ENCODE measurements at regions not wholly inside any gene's neighbourhood (a gene's known extent, or its start where the extent isn't known, plus 50 kb on each side); places are given as distances from the start of the nearest gene placed in this dataset.

GRCh38 chr4:35125995-35126712 lies 1118.2 kb downstream of the ARAP2 start:
- Histone ChIP-seq H3K9me3 (no peaks in the 10 kb centered on the region), H3K4me3 (no peak overlapping the region), H3K36me3 (no peaks in the 10 kb centered on the region), H3K27me3 (no peaks in the 10 kb centered on the region), H3K27ac (no peak overlapping the region), H3K4me1 (no peaks in the 10 kb centered on the region)
- 68 to 93% methylated on average over 4 of the region's 4 CpGs for WGBS, 2 donors
- no peak for DNase-seq (ENCODE audit: low spot score in 2 of 2)
- TF ChIP-seq POLR2A (IDR thresholded peaks at IDR 0.05), result no peak
- TF ChIP-seq EP300 (IDR thresholded peaks at IDR 0.05), result no peak
- no peak for TF ChIP-seq CTCF (IDR thresholded peaks at IDR 0.05)

DNA sequence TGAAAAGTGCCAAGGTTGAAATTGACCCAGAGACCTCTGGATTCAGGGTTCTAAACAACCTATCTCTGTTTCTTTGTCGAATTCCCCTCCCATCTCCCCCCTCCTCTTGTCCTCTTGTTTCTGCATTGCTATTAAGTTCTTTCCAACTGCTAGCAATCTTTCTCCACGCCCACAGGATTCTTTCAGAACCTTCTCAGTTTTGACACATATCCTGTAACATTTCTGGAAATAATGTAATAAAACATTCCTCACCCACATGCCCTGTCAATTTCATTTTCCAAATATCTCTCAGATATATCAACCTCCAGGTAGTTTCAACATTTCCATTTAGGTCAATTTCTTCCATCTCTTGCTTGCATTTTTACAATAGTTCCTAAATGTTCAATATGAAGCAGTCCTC lies 1105.9 kb downstream of the ARAP2 start:
- H3K9me3 ChIP-seq, result peaks cover 0 to 10% (median 0%) of the 10 kb centered on the region in 4 donors
- TF ChIP-seq POLR2A (IDR thresholded peaks at IDR 0.05) (no peak), CTCF (IDR thresholded peaks at IDR 0.05) (no peak), EP300 (IDR thresholded peaks at IDR 0.05) (no peak)
- no peaks in the 10 kb centered on the region for H3K36me3 ChIP-seq
- no peak overlapping the region for H3K4me3 ChIP-seq
- H3K4me1 ChIP-seq, result no peaks in the 10 kb centered on the region
- DNase-seq (ENCODE audit: low spot score in 2 of 2), result no peak
- WGBS, 2 donors, result 63 to 69% methylated on average over 2 of the region's 2 CpGs
- H3K27ac ChIP-seq, result no peak overlapping the region
- no peaks in the 10 kb centered on the region for H3K27me3 ChIP-seq

- Histone ChIP-seq H3K27ac (no peak overlapping the region), H3K4me1 (no peaks in the 10 kb centered on the region), H3K27me3 (no peaks in the 10 kb centered on the region), H3K9me3 (peaks cover 0 to 12% (median 0%) of the 10 kb centered on the region in 4 donors), H3K36me3 (no peaks in the 10 kb centered on the region), H3K4me3 (no peak overlapping the region)
- TF ChIP-seq CTCF (IDR thresholded peaks at IDR 0.05) (no peak), POLR2A (IDR thresholded peaks at IDR 0.05) (no peak), EP300 (IDR thresholded peaks at IDR 0.05) (no peak)
- WGBS, 2 donors, result 92 to 95% methylated on average over 1 of the region's 1 CpG
- DNase-seq (ENCODE audit: low spot score in 2 of 2), result no peak
Observed at GRCh38 chr4:35147761-35148160, 1096.6 kb downstream of the ARAP2 start.

DNA sequence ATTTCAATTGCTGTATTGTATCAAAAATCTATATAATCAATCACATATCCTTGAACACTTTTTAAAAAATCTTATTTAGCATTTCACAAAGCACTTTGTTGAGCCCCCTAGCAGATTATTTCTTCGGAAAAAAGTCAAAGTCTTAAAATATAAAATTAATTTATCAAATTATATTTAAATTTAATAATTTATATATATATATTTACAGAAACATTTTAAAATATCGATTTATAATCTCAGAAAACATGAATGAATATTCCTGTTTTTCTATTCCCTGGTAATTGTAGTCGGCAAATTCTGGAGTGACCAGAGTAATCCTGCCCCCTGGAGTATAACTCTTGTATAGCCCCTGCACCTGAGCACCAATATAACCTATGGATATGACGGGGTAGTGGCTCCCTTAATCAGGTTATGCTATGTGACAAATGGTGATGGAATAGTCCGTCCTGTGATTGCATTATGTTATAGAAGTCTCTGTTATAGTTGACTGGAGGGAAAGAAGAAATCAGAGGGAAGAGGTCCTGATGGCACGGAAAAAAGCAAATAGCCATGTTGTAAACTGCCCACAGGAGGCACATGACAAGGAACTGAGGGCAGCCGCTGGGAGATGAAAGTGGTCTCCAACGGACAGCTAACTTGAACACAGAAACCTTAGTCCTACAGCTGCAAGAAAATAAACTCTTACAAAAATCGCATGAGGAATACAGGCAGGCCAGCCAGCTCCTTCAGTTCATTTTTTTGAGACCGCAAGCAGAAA lies 1092.3 kb downstream of the ARAP2 start:
- Histone ChIP-seq H3K4me3 (no peak overlapping the region), H3K27me3 (no peaks in the 10 kb centered on the region), H3K36me3 (no peaks in the 10 kb centered on the region), H3K27ac (no peak overlapping the region), H3K4me1 (no peaks in the 10 kb centered on the region), H3K9me3 (no peaks in the 10 kb centered on the region)
- no peak for TF ChIP-seq POLR2A (IDR thresholded peaks at IDR 0.05)
- TF ChIP-seq CTCF (IDR thresholded peaks at IDR 0.05), result no peak
- no peak for TF ChIP-seq EP300 (IDR thresholded peaks at IDR 0.05)
- 80% methylated on average over 10 of the region's 10 CpGs for WGBS, 2 donors
- DNase-seq (ENCODE audit: low spot score in 2 of 2), result no peak

- Histone ChIP-seq H3K4me1 (no peaks in the 10 kb centered on the region), H3K9me3 (no peaks in the 10 kb centered on the region), H3K27ac (no peak overlapping the region), H3K36me3 (no peaks in the 10 kb centered on the region), H3K27me3 (no peaks in the 10 kb centered on the region), H3K4me3 (no peak overlapping the region)
- WGBS, 2 donors, result 39 to 44% methylated on average over 1 of the region's 1 CpG
- TF ChIP-seq EP300 (IDR thresholded peaks at IDR 0.05) (no peak), POLR2A (IDR thresholded peaks at IDR 0.05) (no peak), CTCF (IDR thresholded peaks at IDR 0.05) (no peak)
- no peak for DNase-seq (ENCODE audit: low spot score in 2 of 2)
Observed at GRCh38 chr4:35163168-35163567, 1081.1 kb downstream of the ARAP2 start.
